ENCODE measurements at regions not wholly inside any gene's neighbourhood (a gene's known extent, or its start where the extent isn't known, plus 50 kb on each side); places are given as distances from the start of the nearest gene placed in this dataset.

GRCh38 chr7:125197731-125198393 is 268.2 kb upstream of the POT1 start:
- H4K20me1 ChIP-seq (ENCODE audit: low read depth), result no peaks in the 10 kb centered on the region
- H3K27ac ChIP-seq, result no peak overlapping the region
- no peaks in the 10 kb centered on the region for H3K9me3 ChIP-seq (ENCODE audit: low read depth)
- no peak overlapping the region for H3K4me3 ChIP-seq
- no peak overlapping the region for H3K4me2 ChIP-seq
- Mint-ChIP-seq H3K27ac (no peak overlapping the region), H3K4me1 (peaks cover 4% of the 10 kb centered on the region), H3K27me3 (ENCODE audit: insufficient read depth, low read depth) (peaks cover 3% of the 10 kb centered on the region), H3K36me3 (no peaks in the 10 kb centered on the region), H3K4me3 (no peak overlapping the region), H3K9me3 (peaks cover 2% of the 10 kb centered on the region)
- no peaks in the 10 kb centered on the region for H3F3A ChIP-seq (ENCODE audit: low read depth)
- no peak overlapping the region for H2AFZ ChIP-seq (replicated peaks)
- no peaks in the 10 kb centered on the region for H3K4me1 ChIP-seq
- no peak for DNase-seq (ENCODE audit: low spot score)
- no peak overlapping the region for H3K9ac ChIP-seq
- no peaks in the 10 kb centered on the region for H3K79me2 ChIP-seq (ENCODE audit: low read depth)
- H3K36me3 ChIP-seq, result no peaks in the 10 kb centered on the region
- no peaks in the 10 kb centered on the region for H3K27me3 ChIP-seq
- TF ChIP-seq CTCF (IDR thresholded peaks at IDR 0.05), result no peak
- no peak for TF ChIP-seq EZH2phosphoT487 (IDR thresholded peaks at IDR 0.05)
- TF ChIP-seq EZH2 (IDR thresholded peaks at IDR 0.05), result no peak

GRCh38 chr7:125195156-125195555 is 265.5 kb upstream of the POT1 start:
- TF ChIP-seq CTCF (IDR thresholded peaks at IDR 0.05) (no peak), EZH2 (IDR thresholded peaks at IDR 0.05) (no peak), EZH2phosphoT487 (IDR thresholded peaks at IDR 0.05) (no peak)
- Histone ChIP-seq H3K36me3 (no peaks in the 10 kb centered on the region), H3K27ac (no peak overlapping the region), H3K9ac (no peak overlapping the region), H3K9me3 (ENCODE audit: low read depth) (no peaks in the 10 kb centered on the region), H4K20me1 (ENCODE audit: low read depth) (no peaks in the 10 kb centered on the region), H3K27me3 (no peaks in the 10 kb centered on the region), H3K4me1 (no peaks in the 10 kb centered on the region), H3K79me2 (ENCODE audit: low read depth) (no peaks in the 10 kb centered on the region), H3K4me2 (no peak overlapping the region), H2AFZ (replicated peaks) (no peak overlapping the region), H3F3A (ENCODE audit: low read depth) (no peaks in the 10 kb centered on the region), H3K4me3 (no peak overlapping the region)
- H3K27me3 Mint-ChIP-seq (ENCODE audit: insufficient read depth, low read depth), result peaks cover 3% of the 10 kb centered on the region
- no peak overlapping the region for H3K4me3 Mint-ChIP-seq
- no peak overlapping the region for H3K27ac Mint-ChIP-seq
- no peaks in the 10 kb centered on the region for H3K36me3 Mint-ChIP-seq
- DNase-seq (ENCODE audit: low spot score), result no peak
- H3K9me3 Mint-ChIP-seq, result peaks cover 5% of the 10 kb centered on the region
- peaks cover 4% of the 10 kb centered on the region for H3K4me1 Mint-ChIP-seq

- Histone ChIP-seq H3K36me3 (no peaks in the 10 kb centered on the region), H3K27me3 (no peaks in the 10 kb centered on the region), H3K9me3 (ENCODE audit: low read depth) (no peaks in the 10 kb centered on the region), H3K27ac (no peak overlapping the region), H3K4me2 (no peak overlapping the region), H3K9ac (no peak overlapping the region), H3K79me2 (ENCODE audit: low read depth) (no peaks in the 10 kb centered on the region), H4K20me1 (ENCODE audit: low read depth) (no peaks in the 10 kb centered on the region), H3K4me1 (no peaks in the 10 kb centered on the region), H3F3A (ENCODE audit: low read depth) (no peaks in the 10 kb centered on the region), H3K4me3 (no peak overlapping the region), H2AFZ (replicated peaks) (no peak overlapping the region)
- H3K4me3 Mint-ChIP-seq, result no peak overlapping the region
- peaks cover 3% of the 10 kb centered on the region for H3K27me3 Mint-ChIP-seq (ENCODE audit: insufficient read depth, low read depth)
- H3K27ac Mint-ChIP-seq, result no peak overlapping the region
- TF ChIP-seq CTCF (IDR thresholded peaks at IDR 0.05) (no peak), EZH2phosphoT487 (IDR thresholded peaks at IDR 0.05) (no peak), EZH2 (IDR thresholded peaks at IDR 0.05) (no peak)
- H3K9me3 Mint-ChIP-seq, result peaks cover 5% of the 10 kb centered on the region
- no peaks in the 10 kb centered on the region for H3K36me3 Mint-ChIP-seq
- H3K4me1 Mint-ChIP-seq, result peaks cover 4% of the 10 kb centered on the region
- DNase-seq (ENCODE audit: low spot score), result no peak
Measured at GRCh38 chr7:125193263-125193662, 263.6 kb upstream of the POT1 start.
